Nephron (organoid): ENCODE measurements at regions not wholly inside any gene's neighbourhood (a gene's known extent, or its start where the extent isn't known, plus 50 kb on each side); places are given as distances from the start of the nearest gene placed in this dataset.

Experiments used
- H3K27ac Mint-ChIP-seq, 3 experiments: 2 replicates each; pipeline ENCODE4 v1.8.0; 2020; ENCODE audit warnings: mixed read lengths in 3 of 3, mild to moderate bottlenecking in 2 of 3, moderate library complexity in 1 of 3
- H3K27me3 Mint-ChIP-seq: 2 replicates; pipeline ENCODE4 v1.8.0; 2021; ENCODE audit warnings: low read depth, mild to moderate bottlenecking, moderate library complexity, mixed read lengths
- H3K36me3 Mint-ChIP-seq: 2 replicates; pipeline ENCODE4 v1.8.0; 2020; ENCODE audit warnings: low read depth, mixed read lengths
- H3K4me1 Mint-ChIP-seq: 2 replicates; pipeline ENCODE4 v1.8.0; 2020; ENCODE audit warnings: mixed read lengths
- H3K4me3 Mint-ChIP-seq, 3 experiments: 2 replicates each; pipeline ENCODE4 v1.8.0; 2020; ENCODE audit warnings: mild to moderate bottlenecking in 3 of 3, mixed read lengths in 3 of 3, moderate library complexity in 2 of 3
- H3K9me3 Mint-ChIP-seq: 2 replicates; pipeline ENCODE4 v1.8.0; 2020; ENCODE audit warnings: mixed read lengths
- TF ChIP-seq, protein P1 (sequence below), 3 experiments: fragments of 200-600 bp; sonication (generic); IDR thresholded peaks; one replicate each; pipeline ENCODE4 v1.5.0; 2021; ENCODE audit warnings: antibody characterized with exemption in 3 of 3; ENCODE audit not compliant: unreplicated experiment in 3 of 3

DNA sequence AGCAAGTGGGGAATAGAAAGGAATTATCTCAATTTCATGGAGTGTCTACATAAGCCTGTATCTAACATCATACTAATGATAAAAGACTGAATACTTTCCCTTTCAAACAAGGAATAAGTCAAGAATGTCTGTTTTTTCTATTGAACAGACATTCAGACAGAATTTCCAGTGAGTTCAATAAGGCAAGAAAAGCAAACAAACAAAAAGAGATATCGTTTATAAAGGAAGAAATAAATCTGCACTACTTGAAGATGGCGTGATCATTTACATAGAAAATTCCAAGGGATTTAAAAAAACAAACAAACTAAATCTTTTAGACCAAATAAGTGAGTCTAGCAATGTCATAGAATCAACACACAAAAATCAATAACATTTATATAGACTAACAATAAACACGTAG is 273.1 kb upstream of the FOXG1 start:
- H3K4me3 Mint-ChIP-seq: no peak overlapping the region
- no peaks in the 10 kb centered on the region for H3K27me3 Mint-ChIP-seq
- no peaks in the 10 kb centered on the region for H3K9me3 Mint-ChIP-seq
- no peaks in the 10 kb centered on the region for H3K4me1 Mint-ChIP-seq
- no peak overlapping the region for H3K27ac Mint-ChIP-seq
- H3K36me3 Mint-ChIP-seq: no peaks in the 10 kb centered on the region
- TF ChIP-seq, protein P1, sequence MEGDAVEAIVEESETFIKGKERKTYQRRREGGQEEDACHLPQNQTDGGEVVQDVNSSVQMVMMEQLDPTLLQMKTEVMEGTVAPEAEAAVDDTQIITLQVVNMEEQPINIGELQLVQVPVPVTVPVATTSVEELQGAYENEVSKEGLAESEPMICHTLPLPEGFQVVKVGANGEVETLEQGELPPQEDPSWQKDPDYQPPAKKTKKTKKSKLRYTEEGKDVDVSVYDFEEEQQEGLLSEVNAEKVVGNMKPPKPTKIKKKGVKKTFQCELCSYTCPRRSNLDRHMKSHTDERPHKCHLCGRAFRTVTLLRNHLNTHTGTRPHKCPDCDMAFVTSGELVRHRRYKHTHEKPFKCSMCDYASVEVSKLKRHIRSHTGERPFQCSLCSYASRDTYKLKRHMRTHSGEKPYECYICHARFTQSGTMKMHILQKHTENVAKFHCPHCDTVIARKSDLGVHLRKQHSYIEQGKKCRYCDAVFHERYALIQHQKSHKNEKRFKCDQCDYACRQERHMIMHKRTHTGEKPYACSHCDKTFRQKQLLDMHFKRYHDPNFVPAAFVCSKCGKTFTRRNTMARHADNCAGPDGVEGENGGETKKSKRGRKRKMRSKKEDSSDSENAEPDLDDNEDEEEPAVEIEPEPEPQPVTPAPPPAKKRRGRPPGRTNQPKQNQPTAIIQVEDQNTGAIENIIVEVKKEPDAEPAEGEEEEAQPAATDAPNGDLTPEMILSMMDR (IDR thresholded peaks at IDR 0.05; ENCODE audit: unreplicated experiment in 3 of 3): no peak

DNA sequence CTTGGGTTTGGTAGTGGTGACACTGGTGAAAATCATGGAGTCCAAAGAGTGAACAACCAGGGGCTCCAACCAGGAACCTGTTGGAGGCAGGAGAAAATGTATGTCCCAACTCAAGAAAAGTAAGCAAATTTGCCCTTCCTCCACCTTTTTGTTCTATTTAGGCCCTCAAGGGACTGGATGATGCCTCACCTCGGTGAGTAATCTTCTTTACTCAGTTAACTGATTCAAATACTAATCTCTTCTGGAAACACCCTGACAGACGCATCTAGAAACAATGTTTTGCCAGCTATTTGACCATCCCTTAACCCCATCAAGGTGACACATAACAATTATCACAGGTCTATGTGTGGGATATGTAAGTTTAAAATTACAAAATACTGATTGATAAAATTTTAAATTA is 272.4 kb upstream of the FOXG1 start:
- Mint-ChIP-seq H3K27ac (no peak overlapping the region), H3K27me3 (no peaks in the 10 kb centered on the region), H3K36me3 (no peaks in the 10 kb centered on the region), H3K9me3 (no peaks in the 10 kb centered on the region), H3K4me1 (no peaks in the 10 kb centered on the region), H3K4me3 (no peak overlapping the region)
- TF ChIP-seq, protein P1 (IDR thresholded peaks at IDR 0.05; ENCODE audit: unreplicated experiment in 3 of 3): no peak

DNA sequence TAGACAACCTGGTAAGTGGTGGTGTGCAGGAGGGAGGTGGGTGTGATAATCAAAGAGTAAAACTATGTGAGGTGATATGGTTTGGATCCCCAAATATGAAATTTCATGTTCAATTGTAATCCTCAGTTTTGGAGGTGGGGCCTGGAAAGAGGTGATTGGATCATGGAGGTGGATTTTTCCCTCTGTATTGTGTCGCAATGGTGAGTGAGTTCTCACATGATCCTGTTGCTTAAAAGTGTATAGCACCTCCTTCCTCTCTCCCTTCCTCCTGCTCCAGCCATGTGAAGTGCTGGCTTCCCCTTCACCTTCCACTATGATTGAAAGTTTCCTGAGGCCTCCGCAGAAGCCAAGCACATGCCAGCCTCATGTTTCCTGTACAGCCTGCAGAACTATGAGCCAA is 270.2 kb upstream of the FOXG1 start:
- H3K27me3 Mint-ChIP-seq: no peaks in the 10 kb centered on the region
- H3K27ac Mint-ChIP-seq: no peak overlapping the region
- H3K4me1 Mint-ChIP-seq: no peaks in the 10 kb centered on the region
- no peak overlapping the region for H3K4me3 Mint-ChIP-seq
- TF ChIP-seq, protein P1 (IDR thresholded peaks at IDR 0.05; ENCODE audit: unreplicated experiment in 3 of 3): no peak
- no peaks in the 10 kb centered on the region for H3K36me3 Mint-ChIP-seq
- no peaks in the 10 kb centered on the region for H3K9me3 Mint-ChIP-seq

DNA sequence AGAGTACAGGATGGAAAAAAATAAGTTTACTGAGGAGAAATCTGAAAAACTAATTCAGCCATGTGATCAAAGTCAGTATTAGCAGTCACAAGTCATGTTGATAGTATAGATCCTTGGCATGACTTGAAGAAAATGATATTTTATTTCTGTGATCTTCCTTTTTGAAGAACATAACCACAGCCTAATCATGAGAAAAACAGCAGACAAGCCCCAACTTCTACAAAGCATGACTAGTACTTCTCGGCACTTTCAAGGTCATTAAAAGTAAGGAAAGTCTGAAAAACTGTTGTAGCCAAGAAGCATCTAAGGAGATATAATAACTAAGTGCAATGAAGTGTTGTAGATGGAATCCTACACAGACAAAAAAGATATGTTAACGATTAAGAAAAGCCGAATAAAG is 264.1 kb upstream of the FOXG1 start:
- TF ChIP-seq, protein P1 (IDR thresholded peaks at IDR 0.05; ENCODE audit: unreplicated experiment in 3 of 3): no peak
- H3K36me3 Mint-ChIP-seq: no peaks in the 10 kb centered on the region
- peaks cover 3% of the 10 kb centered on the region for H3K27me3 Mint-ChIP-seq
- no peak overlapping the region for H3K27ac Mint-ChIP-seq
- H3K4me1 Mint-ChIP-seq: no peaks in the 10 kb centered on the region
- no peak overlapping the region for H3K4me3 Mint-ChIP-seq
- H3K9me3 Mint-ChIP-seq: no peaks in the 10 kb centered on the region

DNA sequence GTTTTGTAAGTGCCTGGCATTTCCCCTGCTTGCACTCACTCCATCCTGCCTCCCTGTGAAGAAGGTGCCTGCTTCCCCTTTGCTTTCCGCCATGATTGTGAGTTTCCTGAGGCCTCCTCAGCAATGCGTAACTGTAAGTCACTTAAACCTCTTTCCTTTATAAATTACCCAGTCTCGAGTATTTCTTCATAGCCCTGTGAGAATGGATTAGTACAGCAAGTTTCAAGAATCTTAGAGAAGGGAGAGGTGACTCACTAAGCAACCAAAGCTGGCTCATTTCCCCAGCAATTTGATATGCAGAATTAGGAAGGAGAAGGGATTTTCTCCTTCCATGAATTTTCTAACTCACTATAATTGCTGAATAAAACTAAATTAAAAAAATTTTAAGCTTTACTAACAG is 251.0 kb upstream of the FOXG1 start:
- H3K9me3 Mint-ChIP-seq: no peaks in the 10 kb centered on the region
- no peak overlapping the region for H3K27ac Mint-ChIP-seq
- no peaks in the 10 kb centered on the region for H3K27me3 Mint-ChIP-seq
- H3K4me1 Mint-ChIP-seq: no peaks in the 10 kb centered on the region
- TF ChIP-seq, protein P1 (IDR thresholded peaks at IDR 0.05; ENCODE audit: unreplicated experiment in 3 of 3): no peak
- no peaks in the 10 kb centered on the region for H3K36me3 Mint-ChIP-seq
- H3K4me3 Mint-ChIP-seq: no peak overlapping the region

DNA sequence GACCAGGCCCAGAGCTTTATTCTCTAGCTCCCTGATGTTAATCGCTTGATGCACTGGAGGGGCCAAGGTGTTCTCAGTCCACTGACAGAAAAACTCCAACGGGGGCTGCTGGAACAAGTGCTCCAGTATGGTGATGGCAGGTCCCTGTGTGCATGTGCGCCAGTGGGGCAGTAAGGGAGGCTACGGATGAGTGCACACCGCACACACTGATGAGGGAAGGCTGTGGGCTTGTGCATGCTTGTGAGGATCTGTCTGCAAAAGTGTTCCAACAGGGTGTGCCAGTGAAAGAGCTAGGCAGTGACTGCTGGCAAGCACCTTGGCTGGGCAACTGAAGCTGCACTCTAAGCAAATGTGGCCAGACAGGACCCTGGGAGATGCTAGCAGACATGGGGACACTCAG is 229.7 kb upstream of the FOXG1 start:
- Mint-ChIP-seq H3K36me3 (no peaks in the 10 kb centered on the region), H3K27ac (no peak overlapping the region), H3K4me3 (no peak overlapping the region), H3K27me3 (no peaks in the 10 kb centered on the region), H3K4me1 (no peaks in the 10 kb centered on the region), H3K9me3 (peaks cover 16% of the 10 kb centered on the region)
- TF ChIP-seq, protein P1 (IDR thresholded peaks at IDR 0.05; ENCODE audit: unreplicated experiment in 3 of 3): no peak
